Uterus (tissue), 2 donors: ENCODE measurements at regions not wholly inside any gene's neighbourhood (a gene's known extent, or its start where the extent isn't known, plus 50 kb on each side); places are given as distances from the start of the nearest gene placed in this dataset.

Source experiments
- CTCF ChIP-seq, 4 experiments: fragments of 200-600 bp in 2 of 4; fragments of 450-650 bp in 2 of 4; sonication (generic) in 2 of 4; IDR thresholded peaks; one replicate each; pipeline ENCODE4 v1.5.1; 2016 to 2019; ENCODE audit warnings: antibody characterized with exemption in 4 of 4, mild to moderate bottlenecking in 2 of 4, moderate library complexity in 1 of 4
- POLR2A ChIP-seq, 2 donors: fragments of 450-650 bp; IDR thresholded peaks; one replicate each; pipeline ENCODE4 v1.6.1; 2016; ENCODE audit warnings: antibody characterized with exemption in 2 of 2, mild to moderate bottlenecking in 1 of 2, moderate library complexity in 1 of 2

GRCh38 chr1:238341395-238341794, 450.7 kb upstream of the ZP4 start:
- no peak for TF ChIP-seq CTCF (IDR thresholded peaks at IDR 0.05)
- no peak for TF ChIP-seq POLR2A (IDR thresholded peaks at IDR 0.05)
